Upper lobe of left lung (tissue), 6 donors: ENCODE measurements at regions not wholly inside any gene's neighbourhood (a gene's known extent, or its start where the extent isn't known, plus 50 kb on each side); places are given as distances from the start of the nearest gene placed in this dataset.
A peak's percentile ranks its signal among the peaks of the same experiment; 100 is the strongest.

ENCODE experiments used
- ATAC-seq, 2 donors: fragments of 200-7000 bp; cut with Tn5 transposase; one replicate each; pipeline ENCODE4 v1.9.1; 2022; ENCODE audit warnings: mild to moderate bottlenecking in 2 of 2, moderate library complexity in 2 of 2; ENCODE audit not compliant: low FRiP score in 2 of 2
- DNase-seq, 2 donors: peaks; one replicate each; pipeline ENCODE4 v3.0.0-alpha.2; 2019 to 2020
- H3K27ac ChIP-seq, 4 donors: fragments of 200-600 bp; sonication (generic); one replicate each; pipeline ENCODE4 v1.5.1; 2016 to 2019
- H3K27me3 ChIP-seq, 4 donors: fragments of 200-600 bp; sonication (generic); one replicate each; pipeline ENCODE4 v1.5.1; 2017 to 2019
- H3K36me3 ChIP-seq, 4 donors: fragments of 200-600 bp; sonication (generic); one replicate each; pipeline ENCODE4 v1.5.1; 2016 to 2019
- H3K4me1 ChIP-seq, 4 donors: fragments of 200-600 bp; sonication (generic); one replicate each; pipeline ENCODE4 v1.5.1; 2018 to 2019
- H3K4me3 ChIP-seq, 4 donors: fragments of 200-600 bp; sonication (generic); one replicate each; pipeline ENCODE4 v1.5.1; 2017 to 2019; ENCODE audit warnings: mild to moderate bottlenecking in 2 of 4, moderate library complexity in 1 of 4
- H3K9me3 ChIP-seq, 4 donors: fragments of 200-600 bp; sonication (generic); one replicate each; pipeline ENCODE4 v1.5.1; 2018 to 2019
- CTCF ChIP-seq, 6 experiments: fragments of 450-650 bp in 4 of 6; fragments of 200-600 bp in 2 of 6; sonication (generic) in 2 of 6; IDR thresholded peaks; one replicate each; pipeline ENCODE4 v1.5.1; 2016 to 2019; ENCODE audit warnings: antibody characterized with exemption in 6 of 6
- EP300 ChIP-seq, 4 donors: sonication (generic); formaldehyde crosslinking; IDR thresholded peaks; one replicate each; pipeline ENCODE4 v1.5.1; 2017; ENCODE audit warnings: antibody characterized with exemption in 4 of 4, control low read depth in 2 of 4
- POLR2A ChIP-seq, 4 donors: fragments of 450-650 bp; IDR thresholded peaks; one replicate each; pipeline ENCODE4 v1.5.1; 2016 to 2017; ENCODE audit warnings: antibody characterized with exemption in 4 of 4, mild to moderate bottlenecking in 2 of 4
- POLR2AphosphoS5 ChIP-seq, 2 donors: sonication (generic); formaldehyde crosslinking; IDR thresholded peaks; one replicate each; pipeline ENCODE4 v1.5.1; 2017; ENCODE audit warnings: antibody characterized with exemption in 2 of 2
- WGBS, 2 donors: methylation state at CpG; one replicate each; pipeline ENCODE4 v1.1.5; 2017 to 2018; 5-methylcytosine and 5-hydroxymethylcytosine counted together
- donor health status: DM: no; HTN: no; CAD: no; lungs with moderate emphysema.
- donor health status: DM: no; HTN: yes; CAD: no; lungs with severe emphysema.

- peak in 1 of 2 donors; percentile 87 for DNase-seq
These were observed 272.0 kb downstream of the FOXD2 start for GRCh38 chr1:47709872-47710231.

GRCh38 chr1:47710329-47711071 lies 272.7 kb downstream of the FOXD2 start:
- H3K9me3 ChIP-seq: no peaks in the 10 kb centered on the region
- DNase-seq: peak; percentile 76 to 97
- H3K36me3 ChIP-seq: no peaks in the 10 kb centered on the region
- 3 to 5% methylated on average over 33 to 40 of the region's 46 CpGs for WGBS, 2 donors
- H3K27ac ChIP-seq: no peak overlapping the region
- H3K27me3 ChIP-seq: peaks cover 0 to 40% (median 23%) of the 10 kb centered on the region in 4 donors
- ATAC-seq: peak; percentile 84 to 95
- peak overlapping the region in 3 of 4 donors; percentile 23 to 45 (median 36) for H3K4me3 ChIP-seq
- peaks cover 19 to 30% (median 21%) of the 10 kb centered on the region in 4 donors for H3K4me1 ChIP-seq
- TF ChIP-seq EP300 (IDR thresholded peaks at IDR 0.05) (no peak), POLR2AphosphoS5 (IDR thresholded peaks at IDR 0.05) (no peak), CTCF (IDR thresholded peaks at IDR 0.05) (peak; percentile 95 to 98 (median 96))

More at GRCh38 chr1:47709872-47710231, 272.0 kb downstream of the FOXD2 start:
- H3K9me3 ChIP-seq: no peaks in the 10 kb centered on the region
- H3K36me3 ChIP-seq: no peaks in the 10 kb centered on the region
- peaks cover 19 to 30% (median 24%) of the 10 kb centered on the region in 4 donors for H3K4me1 ChIP-seq
- H3K27ac ChIP-seq: peak overlapping the region in 1 of 4 donors; percentile 1
- H3K4me3 ChIP-seq: peak overlapping the region in 3 of 4 donors; percentile 23 to 45 (median 36)
- WGBS, 2 donors: 3% methylated on average over 21 of the region's 25 CpGs; no CpG with 5 or more reads in 1 of the 2 donors
- peak; percentile 8 to 59 for ATAC-seq
- H3K27me3 ChIP-seq: peaks cover 0 to 40% (median 23%) of the 10 kb centered on the region in 4 donors
- TF ChIP-seq EP300 (IDR thresholded peaks at IDR 0.05): no peak
- no peak for TF ChIP-seq POLR2A (IDR thresholded peaks at IDR 0.05)
